Stimulated activated CD4-positive, alpha-beta T cell treated with anti-CD3 and anti-CD28 coated beads, Interleukin-2, amount 100 ng/mL, for 4 hours (primary cell): ENCODE measurements at regions not wholly inside any gene's neighbourhood (a gene's known extent, or its start where the extent isn't known, plus 50 kb on each side); places are given as distances from the start of the nearest gene placed in this dataset.
"Not testable (repeated sequence)": the region's sequence is repeated elsewhere in the genome, so short reads cannot be mapped to it uniquely, and the experiment has no call there.

Source experiments
- DNase-seq: peaks from one replicate; pipeline ENCODE4 v3.0.0-alpha.2; 2020; ENCODE audit warnings: low read depth

- DNase-seq, result no peak
These were observed 698.4 kb upstream of the LRRTM1 start for GRCh38 chr2:81002906-81003305.

- DNase-seq, result no peak
These were observed 682.9 kb upstream of the LRRTM1 start for GRCh38 chr2:80987466-80987865.

GRCh38 chr2:80969900-80970299, 665.3 kb upstream of the LRRTM1 start:
- DNase-seq, result no peak

- DNase-seq, result no peak
These were observed 663.9 kb upstream of the LRRTM1 start for GRCh38 chr2:80968450-80968849.

GRCh38 chr2:80947601-80948130, 643.1 kb upstream of the LRRTM1 start:
- DNase-seq, result no peak

GRCh38 chr2:80943487-80943886, 638.9 kb upstream of the LRRTM1 start:
- DNase-seq, result no peak

GRCh38 chr2:80942766-80943165, 638.2 kb upstream of the LRRTM1 start:
- no peak for DNase-seq

- no peak for DNase-seq
These were observed 633.9 kb upstream of the LRRTM1 start for GRCh38 chr2:80938463-80938862.

GRCh38 chr2:80931820-80932219, 627.3 kb upstream of the LRRTM1 start:
- not testable (repeated sequence) for DNase-seq

- DNase-seq, result no peak
These were observed 626.2 kb upstream of the LRRTM1 start for GRCh38 chr2:80930777-80931176.

GRCh38 chr2:80926168-80926567, 621.6 kb upstream of the LRRTM1 start:
- DNase-seq, result no peak

GRCh38 chr2:80896576-80896975, 592.0 kb upstream of the LRRTM1 start:
- DNase-seq, result no peak

GRCh38 chr2:80894486-80894885, 589.9 kb upstream of the LRRTM1 start:
- no peak for DNase-seq

GRCh38 chr2:80893711-80894110, 589.2 kb upstream of the LRRTM1 start:
- DNase-seq, result no peak

- DNase-seq, result no peak
These were observed 584.5 kb upstream of the LRRTM1 start for GRCh38 chr2:80889009-80889408.

- DNase-seq, result no peak
These were observed 583.4 kb upstream of the LRRTM1 start for GRCh38 chr2:80887841-80888378.

GRCh38 chr2:80874374-80874773, 569.8 kb upstream of the LRRTM1 start:
- no peak for DNase-seq

- DNase-seq, result no peak
These were observed 565.4 kb upstream of the LRRTM1 start for GRCh38 chr2:80869858-80870438.

GRCh38 chr2:80863147-80863714, 558.7 kb upstream of the LRRTM1 start:
- DNase-seq, result no peak

GRCh38 chr2:80858965-80859364, 554.4 kb upstream of the LRRTM1 start:
- no peak for DNase-seq

- DNase-seq, result no peak
These were observed 551.7 kb upstream of the LRRTM1 start for GRCh38 chr2:80856227-80856626.

- DNase-seq, result no peak
These were observed 550.3 kb upstream of the LRRTM1 start for GRCh38 chr2:80854831-80855230.

- no peak for DNase-seq
These were observed 548.2 kb upstream of the LRRTM1 start for GRCh38 chr2:80852808-80853139.
